Neural cell (in vitro differentiated cells): ENCODE measurements at regions not wholly inside any gene's neighbourhood (a gene's known extent, or its start where the extent isn't known, plus 50 kb on each side); places are given as distances from the start of the nearest gene placed in this dataset.

Experiments
- H2AFZ ChIP-seq: fragments of 200-600, 300-800 bp; sonication (generic), shearing (Covaris generic); 2 replicates; pipeline ENCODE4 v1.6.0; 2014; ENCODE audit warnings: low read depth, mild to moderate bottlenecking, antibody characterized with exemption, low read length, moderate library complexity
- H3F3A ChIP-seq: fragments of 200-600 bp; shearing (Covaris generic); 2 replicates; pipeline ENCODE4 v1.6.1; 2016; ENCODE audit warnings: mild to moderate bottlenecking, moderate library complexity, mixed read lengths, antibody characterized with exemption, low read length; ENCODE audit not compliant: insufficient read depth, poor library complexity, severe bottlenecking
- H3K27ac ChIP-seq: fragments of 200-600, 300-800 bp; sonication (generic), shearing (Covaris generic); 2 replicates; pipeline ENCODE4 v1.5.1; 2014; ENCODE audit warnings: mild to moderate bottlenecking, low read length, moderate library complexity
- H3K27me3 ChIP-seq: fragments of 300-800, 200-600 bp; sonication (generic), shearing (Covaris generic); 2 replicates; pipeline ENCODE4 v1.6.0; 2014; ENCODE audit warnings: mild to moderate bottlenecking, low read depth, low read length, moderate library complexity; ENCODE audit not compliant: insufficient read depth
- H3K36me3 ChIP-seq: fragments of 300-800, 200-600 bp; sonication (generic), shearing (Covaris generic); 2 replicates; pipeline ENCODE4 v1.5.1; 2014; ENCODE audit warnings: mild to moderate bottlenecking, antibody characterized with exemption, low read length, moderate library complexity; ENCODE audit not compliant: insufficient read depth
- H3K4me2 ChIP-seq: fragments of 300-800, 200-600 bp; sonication (generic), shearing (Covaris generic); 2 replicates; pipeline ENCODE4 v1.6.0; 2014; ENCODE audit warnings: mild to moderate bottlenecking, low read length
- H3K4me3 ChIP-seq: fragments of 300-800, 200-600 bp; sonication (generic), shearing (Covaris generic); 2 replicates; pipeline ENCODE4 v1.5.1; 2014; ENCODE audit warnings: mild to moderate bottlenecking, low read length, moderate library complexity
- H3K79me2 ChIP-seq: fragments of 200-600 bp; shearing (Covaris generic); replicated peaks from 2 replicates; pipeline ENCODE4 v1.6.0; 2014; ENCODE audit warnings: mild to moderate bottlenecking, low read length, moderate library complexity; ENCODE audit not compliant: insufficient read depth
- H3K9ac ChIP-seq: fragments of 300-800, 200-600 bp; sonication (generic), shearing (Covaris generic); 2 replicates; pipeline ENCODE4 v1.6.1; 2016; ENCODE audit warnings: mild to moderate bottlenecking, low read length, mixed read lengths
- H3K9me2 ChIP-seq: fragments of 200-600 bp; shearing (Covaris generic); 2 replicates; pipeline ENCODE4 v1.6.1; 2016; ENCODE audit warnings: mild to moderate bottlenecking, low read length, mixed read lengths; ENCODE audit not compliant: insufficient read depth
- H3K9me3 ChIP-seq: fragments of 200-600, 300-800 bp; sonication (generic), shearing (Covaris generic); 2 replicates; pipeline ENCODE4 v1.6.1; 2016; ENCODE audit warnings: mild to moderate bottlenecking, mixed run types, low read length, moderate library complexity, mixed read lengths
- H4K20me1 ChIP-seq: fragments of 200-600 bp; shearing (Covaris generic); 2 replicates; pipeline ENCODE4 v1.6.1; 2016; ENCODE audit warnings: mild to moderate bottlenecking, mixed run types; ENCODE audit not compliant: insufficient read depth
- CTCF ChIP-seq: fragments of 450-650 bp; IDR thresholded peaks from 2 replicates; pipeline ENCODE4 v1.5.1; 2014; ENCODE audit warnings: antibody characterized with exemption, mild to moderate bottlenecking, moderate library complexity; ENCODE audit not compliant: poor library complexity, severe bottlenecking
- EP300 ChIP-seq: fragments of 450-650 bp; conservative IDR thresholded peaks from 2 replicates; pipeline ENCODE4 v1.6.1; 2014; ENCODE audit warnings: antibody characterized with exemption, mild to moderate bottlenecking, moderate library complexity; ENCODE audit not compliant: poor library complexity, severe bottlenecking
- EZH2 ChIP-seq: fragments of 200-600, 300-800 bp; shearing (Covaris generic), sonication (generic); IDR thresholded peaks from 2 replicates; pipeline ENCODE4 v1.6.1; 2014; ENCODE audit warnings: antibody characterized with exemption, low read length, borderline replicate concordance, mild to moderate bottlenecking; ENCODE audit not compliant: insufficient read depth, poor library complexity, severe bottlenecking
- MXI1 ChIP-seq: fragments of 450-650 bp; conservative IDR thresholded peaks from 2 replicates; pipeline ENCODE4 v1.6.1; 2014; ENCODE audit warnings: antibody characterized with exemption, mild to moderate bottlenecking; ENCODE audit not compliant: poor library complexity, severe bottlenecking
- POLR2AphosphoS5 ChIP-seq: IDR thresholded peaks from 2 replicates; pipeline ENCODE4 v1.6.1; 2012
- RAD21 ChIP-seq: fragments of 450-650 bp; conservative IDR thresholded peaks from 2 replicates; pipeline ENCODE4 v1.6.1; 2014; ENCODE audit warnings: antibody characterized with exemption, mild to moderate bottlenecking, moderate library complexity
- REST ChIP-seq: IDR thresholded peaks from 2 replicates; pipeline ENCODE4 v1.6.1; 2012; ENCODE audit warnings: borderline replicate concordance
- SMC3 ChIP-seq: fragments of 450-650 bp; conservative IDR thresholded peaks from 2 replicates; pipeline ENCODE4 v1.6.1; 2014; ENCODE audit warnings: antibody characterized with exemption, mild to moderate bottlenecking, moderate library complexity; ENCODE audit not compliant: poor library complexity
- TAF1 ChIP-seq: IDR thresholded peaks from 2 replicates; pipeline ENCODE4 v1.6.1; 2012; ENCODE audit warnings: low read depth

GRCh38 chr12:91777268-91777992 lies 368.2 kb downstream of the BTG1 start:
- Histone ChIP-seq H2AFZ (no peak overlapping the region), H3K4me2 (no peak overlapping the region)

GRCh38 chr12:91774434-91774921 lies 371.2 kb downstream of the BTG1 start:
- Histone ChIP-seq H3K79me2 (no peaks in the 10 kb centered on the region), H3K9me2 (no peaks in the 10 kb centered on the region), H3K36me3 (no peaks in the 10 kb centered on the region), H3K9me3 (no peaks in the 10 kb centered on the region), H2AFZ (no peak overlapping the region), H3K27me3 (no peaks in the 10 kb centered on the region), H3F3A (no peaks in the 10 kb centered on the region), H3K4me3 (no peak overlapping the region), H3K9ac (no peak overlapping the region), H3K27ac (no peak overlapping the region), H3K4me2 (no peak overlapping the region), H4K20me1 (no peaks in the 10 kb centered on the region)
- no peak for TF ChIP-seq EZH2
- no peak for TF ChIP-seq SMC3
- no peak for TF ChIP-seq CTCF
- no peak for TF ChIP-seq MXI1
- TF ChIP-seq POLR2AphosphoS5: no peak

More at GRCh38 chr12:91777268-91777992, 368.2 kb downstream of the BTG1 start:
- no peaks in the 10 kb centered on the region for H4K20me1 ChIP-seq
- no peak overlapping the region for H3K9ac ChIP-seq
- TF ChIP-seq MXI1 (no peak), EZH2 (no peak), TAF1 (no peak), EP300 (no peak), SMC3 (no peak), REST (no peak), RAD21 (no peak), POLR2AphosphoS5 (no peak), CTCF (no peak)
- no peaks in the 10 kb centered on the region for H3K36me3 ChIP-seq
- H3K4me3 ChIP-seq: no peak overlapping the region
- no peaks in the 10 kb centered on the region for H3K9me3 ChIP-seq
- H3K27me3 ChIP-seq: no peaks in the 10 kb centered on the region
- no peaks in the 10 kb centered on the region for H3K9me2 ChIP-seq
- H3K79me2 ChIP-seq: no peaks in the 10 kb centered on the region
- H3K27ac ChIP-seq: no peak overlapping the region
- H3F3A ChIP-seq: no peaks in the 10 kb centered on the region
